ENCODE measurements at regions not wholly inside any gene's neighbourhood (a gene's known extent, or its start where the extent isn't known, plus 50 kb on each side); places are given as distances from the start of the nearest gene placed in this dataset.
"Not testable (repeated sequence)": the region's sequence is repeated elsewhere in the genome, so short reads cannot be mapped to it uniquely, and the experiment has no call there.

DNA sequence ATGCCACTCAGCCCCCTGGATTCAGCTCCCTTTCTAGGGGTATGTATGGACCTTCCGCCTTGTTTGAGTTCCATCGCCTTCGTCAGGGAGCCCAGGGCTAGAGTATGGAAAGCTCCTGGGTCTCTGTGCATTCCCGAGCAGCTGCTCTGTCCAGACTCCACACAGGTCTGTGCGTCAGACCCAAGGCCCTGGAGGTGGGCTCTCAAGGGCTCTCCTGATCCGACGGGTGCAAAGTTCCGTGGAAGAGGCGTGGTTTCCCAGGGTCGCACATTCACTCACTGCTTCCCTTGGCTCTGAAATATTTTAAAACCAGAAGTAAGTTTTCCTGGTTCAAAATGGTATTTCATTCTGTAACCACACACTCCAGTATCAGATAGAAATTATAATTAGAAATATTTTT, 863.2 kb downstream of the TRIML1 start:
- no peak for TF ChIP-seq POLR2A (IDR thresholded peaks at IDR 0.05)
- TF ChIP-seq, protein P1, sequence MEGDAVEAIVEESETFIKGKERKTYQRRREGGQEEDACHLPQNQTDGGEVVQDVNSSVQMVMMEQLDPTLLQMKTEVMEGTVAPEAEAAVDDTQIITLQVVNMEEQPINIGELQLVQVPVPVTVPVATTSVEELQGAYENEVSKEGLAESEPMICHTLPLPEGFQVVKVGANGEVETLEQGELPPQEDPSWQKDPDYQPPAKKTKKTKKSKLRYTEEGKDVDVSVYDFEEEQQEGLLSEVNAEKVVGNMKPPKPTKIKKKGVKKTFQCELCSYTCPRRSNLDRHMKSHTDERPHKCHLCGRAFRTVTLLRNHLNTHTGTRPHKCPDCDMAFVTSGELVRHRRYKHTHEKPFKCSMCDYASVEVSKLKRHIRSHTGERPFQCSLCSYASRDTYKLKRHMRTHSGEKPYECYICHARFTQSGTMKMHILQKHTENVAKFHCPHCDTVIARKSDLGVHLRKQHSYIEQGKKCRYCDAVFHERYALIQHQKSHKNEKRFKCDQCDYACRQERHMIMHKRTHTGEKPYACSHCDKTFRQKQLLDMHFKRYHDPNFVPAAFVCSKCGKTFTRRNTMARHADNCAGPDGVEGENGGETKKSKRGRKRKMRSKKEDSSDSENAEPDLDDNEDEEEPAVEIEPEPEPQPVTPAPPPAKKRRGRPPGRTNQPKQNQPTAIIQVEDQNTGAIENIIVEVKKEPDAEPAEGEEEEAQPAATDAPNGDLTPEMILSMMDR (IDR thresholded peaks at IDR 0.05): no peak
- DNase-seq (ENCODE audit: low spot score in 2 of 2): no peak
- no peak overlapping the region for H3K4me3 ChIP-seq (ENCODE audit: low read depth, poor library complexity, severe bottlenecking)
- intact Hi-C loops (cut with DNase I; ENCODE audit: low total_unique reads): no loop called here
- WGBS, 2 donors: 93 to 95% methylated on average over 10 of the region's 10 CpGs

DNA sequence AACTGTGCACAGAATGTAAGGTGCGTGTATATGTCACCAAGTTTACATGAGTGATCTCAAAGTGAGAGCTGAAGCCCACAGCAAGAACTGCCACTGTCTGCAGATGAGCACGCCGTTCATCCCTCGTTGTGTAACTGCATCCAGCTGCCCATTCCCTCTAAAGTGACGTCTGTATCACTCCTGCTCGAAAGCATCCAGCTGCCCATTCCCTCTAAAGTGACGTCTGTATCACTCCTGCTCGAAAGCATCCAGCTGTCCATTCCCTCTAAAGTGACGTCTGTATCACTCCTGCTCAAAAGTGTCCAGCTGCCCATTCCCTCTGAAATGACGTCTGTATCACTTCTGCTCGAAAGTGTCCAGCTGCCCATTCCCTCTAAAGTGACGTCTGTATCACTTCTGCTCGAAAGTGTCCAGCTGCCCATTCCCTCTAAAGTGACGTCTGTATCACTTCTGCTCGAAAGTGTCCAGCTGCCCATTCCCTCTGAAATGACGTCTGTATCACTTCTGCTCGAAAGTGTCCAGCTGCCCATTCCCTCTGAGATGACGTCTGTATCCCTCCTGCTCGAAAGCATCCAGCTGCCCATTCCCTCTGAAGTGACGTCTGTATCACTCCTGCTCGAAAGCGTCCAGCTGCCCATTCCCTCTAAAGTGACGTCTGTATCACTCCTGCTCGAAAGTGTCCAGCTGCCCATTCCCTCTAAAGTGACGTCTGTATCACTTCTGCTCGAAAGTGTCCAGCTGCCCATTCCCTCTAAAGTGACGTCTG, 871.4 kb downstream of the TRIML1 start:
- intact Hi-C loops (cut with DNase I; ENCODE audit: low total_unique reads); DNase-seq (ENCODE audit: low spot score in 2 of 2); H3K4me3 ChIP-seq (ENCODE audit: low read depth, poor library complexity, severe bottlenecking): not testable (repeated sequence)
- 86 to 88% methylated on average over 24 to 26 of the region's 27 CpGs for WGBS, 2 donors

DNA sequence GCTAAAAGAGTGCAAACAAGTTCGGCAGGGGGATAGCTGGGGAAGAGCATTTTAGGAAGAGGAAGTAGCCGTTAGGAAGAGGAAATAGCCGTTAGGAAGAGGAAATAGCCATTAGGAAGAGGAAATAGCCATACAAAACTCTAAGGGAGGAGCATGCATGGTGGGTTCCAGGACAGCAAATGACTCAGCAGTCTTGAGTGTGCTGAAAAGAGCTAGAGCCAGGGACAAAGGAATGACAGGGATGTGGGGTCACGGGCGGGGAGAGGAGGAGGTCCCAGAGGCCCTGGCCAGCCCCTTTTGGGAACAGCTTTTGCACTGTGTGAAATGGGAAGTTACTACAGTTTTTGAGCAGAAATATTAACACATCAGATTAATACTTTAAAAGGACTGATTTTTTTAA, 882.6 kb downstream of the TRIML1 start:
- intact Hi-C loops (cut with DNase I; ENCODE audit: low total_unique reads): no loop called here
- no peak overlapping the region for H3K4me3 ChIP-seq (ENCODE audit: low read depth, poor library complexity, severe bottlenecking)
- no peak for DNase-seq (ENCODE audit: low spot score in 2 of 2)
- 66 to 67% methylated on average over 5 of the region's 5 CpGs for WGBS, 2 donors
- TF ChIP-seq POLR2A (IDR thresholded peaks at IDR 0.05): no peak
- TF ChIP-seq, protein P1 (IDR thresholded peaks at IDR 0.05): no peak

DNA sequence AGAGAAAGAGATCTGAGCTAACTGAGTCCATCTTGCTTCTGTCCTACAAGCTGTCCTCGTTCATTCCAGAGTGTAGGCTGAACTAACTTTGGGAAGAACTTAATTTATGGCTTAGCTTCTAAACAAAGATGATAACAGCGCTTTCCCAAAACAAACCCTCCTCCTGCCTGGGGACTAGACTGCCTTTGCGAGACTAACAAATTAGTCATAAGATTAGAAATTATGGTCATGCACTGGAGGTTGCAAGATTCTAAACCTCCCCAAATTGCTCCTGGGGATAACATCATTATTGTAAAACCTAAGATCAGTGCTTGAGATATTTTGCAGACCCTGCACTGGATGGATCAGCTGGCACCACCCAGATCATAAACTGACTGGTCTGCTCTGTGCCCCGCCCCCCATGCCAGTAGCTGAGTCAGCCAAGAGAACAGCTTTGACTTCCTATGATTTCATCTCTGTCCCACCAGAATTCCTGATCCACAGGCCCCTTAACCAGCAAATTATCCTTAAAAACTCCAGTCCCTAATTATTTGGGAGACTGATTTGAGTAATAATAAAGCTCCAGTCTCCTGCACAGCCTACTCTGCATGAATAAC, 883.3 kb downstream of the TRIML1 start:
- TF ChIP-seq, protein P1 (IDR thresholded peaks at IDR 0.05): no peak
- TF ChIP-seq POLR2A (IDR thresholded peaks at IDR 0.05): no peak
- intact Hi-C loops (cut with DNase I; ENCODE audit: low total_unique reads): no loop called here
- H3K4me3 ChIP-seq (ENCODE audit: low read depth, poor library complexity, severe bottlenecking): no peak overlapping the region
- DNase-seq (ENCODE audit: low spot score in 2 of 2): no peak
- 53 to 58% methylated on average over 4 of the region's 4 CpGs for WGBS, 2 donors

DNA sequence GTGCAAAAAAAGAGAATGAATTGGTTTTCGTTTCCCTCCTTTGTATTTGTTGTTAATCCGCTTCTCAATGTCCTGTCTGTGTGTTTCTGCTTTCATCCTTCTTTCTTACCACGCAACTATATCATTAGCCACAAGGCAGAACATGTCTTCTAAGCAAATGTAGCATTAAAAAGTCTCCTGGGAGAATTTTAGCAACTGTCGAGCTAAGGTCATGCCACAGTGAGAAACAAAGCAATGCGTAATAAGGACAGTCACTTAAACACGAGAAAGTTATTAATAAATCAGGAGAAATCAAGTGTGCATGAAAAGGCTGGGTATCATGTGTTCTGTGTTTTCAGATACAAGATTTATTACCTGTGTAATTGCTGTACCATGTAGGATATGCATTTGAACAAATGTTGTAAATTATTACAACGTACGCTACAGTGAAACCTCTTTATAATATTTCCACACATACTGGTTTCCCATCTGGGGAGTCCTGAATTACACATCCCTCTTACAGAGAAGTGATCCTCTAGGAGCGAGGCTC, 890.8 kb downstream of the TRIML1 start:
- no peak for DNase-seq (ENCODE audit: low spot score in 2 of 2)
- 42 to 45% methylated on average over 9 of the region's 9 CpGs for WGBS, 2 donors
- intact Hi-C loops (cut with DNase I; ENCODE audit: low total_unique reads): no loop called here

More for the DNA sequence above, 890.8 kb downstream of the TRIML1 start:
- no peak overlapping the region for H3K4me3 ChIP-seq (ENCODE audit: low read depth, poor library complexity, severe bottlenecking)
- TF ChIP-seq, protein P1 (IDR thresholded peaks at IDR 0.05): no peak
- no peak for TF ChIP-seq POLR2A (IDR thresholded peaks at IDR 0.05)

Measured in lower leg skin (tissue), 4 donors.